Activated naive CD8-positive, alpha-beta T cell treated with anti-CD3 and anti-CD28 coated beads for 36 hours (primary cell): ENCODE measurements at regions not wholly inside any gene's neighbourhood (a gene's known extent, or its start where the extent isn't known, plus 50 kb on each side); places are given as distances from the start of the nearest gene placed in this dataset.

ENCODE experiments used
- DNase-seq: peaks from one replicate; pipeline ENCODE4 v3.0.0; 2021
- H3K27ac Mint-ChIP-seq: one replicate; pipeline ENCODE4 v1.8.0; 2022; ENCODE audit warnings: mild to moderate bottlenecking, moderate library complexity, mixed read lengths
- H3K27me3 Mint-ChIP-seq: one replicate; pipeline ENCODE4 v1.8.0; 2022; ENCODE audit warnings: mild to moderate bottlenecking, mixed read lengths
- H3K36me3 Mint-ChIP-seq: one replicate; pipeline ENCODE4 v1.8.0; 2021; ENCODE audit warnings: mild to moderate bottlenecking, mixed read lengths
- H3K4me1 Mint-ChIP-seq: one replicate; pipeline ENCODE4 v1.8.0; 2021; ENCODE audit warnings: mixed read lengths
- H3K4me3 Mint-ChIP-seq: one replicate; pipeline ENCODE4 v1.8.0; 2022; ENCODE audit warnings: mild to moderate bottlenecking, moderate library complexity, mixed read lengths
- H3K9me3 Mint-ChIP-seq: one replicate; pipeline ENCODE4 v1.8.0; 2022; ENCODE audit warnings: mixed read lengths

GRCh38 chrX:11976663-11977062 is 161.6 kb upstream of the FRMPD4 start:
- no peak overlapping the region for H3K27ac Mint-ChIP-seq
- no peak for DNase-seq
- no peaks in the 10 kb centered on the region for H3K4me1 Mint-ChIP-seq
- H3K36me3 Mint-ChIP-seq, result no peaks in the 10 kb centered on the region
- H3K27me3 Mint-ChIP-seq, result no peaks in the 10 kb centered on the region
- no peaks in the 10 kb centered on the region for H3K9me3 Mint-ChIP-seq
- no peak overlapping the region for H3K4me3 Mint-ChIP-seq

- no peaks in the 10 kb centered on the region for H3K27me3 Mint-ChIP-seq
- no peaks in the 10 kb centered on the region for H3K9me3 Mint-ChIP-seq
- no peak overlapping the region for H3K27ac Mint-ChIP-seq
- no peaks in the 10 kb centered on the region for H3K36me3 Mint-ChIP-seq
- no peaks in the 10 kb centered on the region for H3K4me1 Mint-ChIP-seq
- H3K4me3 Mint-ChIP-seq, result no peak overlapping the region
- DNase-seq, result no peak
Measured at GRCh38 chrX:11992271-11992670, 146.0 kb upstream of the FRMPD4 start.

GRCh38 chrX:11995146-11995545 is 143.1 kb upstream of the FRMPD4 start:
- no peaks in the 10 kb centered on the region for H3K4me1 Mint-ChIP-seq
- no peak overlapping the region for H3K4me3 Mint-ChIP-seq
- H3K27me3 Mint-ChIP-seq, result no peaks in the 10 kb centered on the region

GRCh38 chrX:11996810-11997209 is 141.5 kb upstream of the FRMPD4 start:
- Mint-ChIP-seq H3K27ac (no peak overlapping the region), H3K4me3 (no peak overlapping the region), H3K36me3 (no peaks in the 10 kb centered on the region), H3K27me3 (peaks cover 4% of the 10 kb centered on the region), H3K4me1 (no peaks in the 10 kb centered on the region), H3K9me3 (no peaks in the 10 kb centered on the region)
- no peak for DNase-seq

More at GRCh38 chrX:11995146-11995545, 143.1 kb upstream of the FRMPD4 start:
- no peak for DNase-seq
- no peak overlapping the region for H3K27ac Mint-ChIP-seq
- H3K36me3 Mint-ChIP-seq, result no peaks in the 10 kb centered on the region
- no peaks in the 10 kb centered on the region for H3K9me3 Mint-ChIP-seq

GRCh38 chrX:11998944-11999343 is 139.3 kb upstream of the FRMPD4 start:
- H3K27me3 Mint-ChIP-seq, result peaks cover 4% of the 10 kb centered on the region
- no peaks in the 10 kb centered on the region for H3K4me1 Mint-ChIP-seq
- H3K4me3 Mint-ChIP-seq, result no peak overlapping the region
- DNase-seq, result no peak
- H3K36me3 Mint-ChIP-seq, result no peaks in the 10 kb centered on the region
- H3K27ac Mint-ChIP-seq, result no peak overlapping the region
- no peaks in the 10 kb centered on the region for H3K9me3 Mint-ChIP-seq

GRCh38 chrX:12002876-12003275 is 135.4 kb upstream of the FRMPD4 start:
- DNase-seq, result no peak
- Mint-ChIP-seq H3K4me1 (no peaks in the 10 kb centered on the region), H3K27ac (no peak overlapping the region), H3K36me3 (no peaks in the 10 kb centered on the region), H3K27me3 (peaks cover 4% of the 10 kb centered on the region), H3K4me3 (no peak overlapping the region), H3K9me3 (no peaks in the 10 kb centered on the region)

GRCh38 chrX:12007881-12008280 is 130.4 kb upstream of the FRMPD4 start:
- no peaks in the 10 kb centered on the region for H3K9me3 Mint-ChIP-seq
- peaks cover 5% of the 10 kb centered on the region for H3K27me3 Mint-ChIP-seq
- no peaks in the 10 kb centered on the region for H3K36me3 Mint-ChIP-seq
- H3K27ac Mint-ChIP-seq, result no peak overlapping the region
- DNase-seq, result no peak
- H3K4me3 Mint-ChIP-seq, result no peak overlapping the region
- H3K4me1 Mint-ChIP-seq, result no peaks in the 10 kb centered on the region

- no peaks in the 10 kb centered on the region for H3K9me3 Mint-ChIP-seq
- H3K27ac Mint-ChIP-seq, result no peak overlapping the region
Measured at GRCh38 chrX:12010436-12010835, 127.8 kb upstream of the FRMPD4 start.

GRCh38 chrX:12011075-12011474 is 127.2 kb upstream of the FRMPD4 start:
- Mint-ChIP-seq H3K36me3 (no peaks in the 10 kb centered on the region), H3K27me3 (peaks cover 5% of the 10 kb centered on the region), H3K9me3 (no peaks in the 10 kb centered on the region), H3K4me3 (no peak overlapping the region), H3K27ac (no peak overlapping the region), H3K4me1 (no peaks in the 10 kb centered on the region)
- DNase-seq, result no peak

More at GRCh38 chrX:12010436-12010835, 127.8 kb upstream of the FRMPD4 start:
- no peak for DNase-seq
- peaks cover 5% of the 10 kb centered on the region for H3K27me3 Mint-ChIP-seq
- no peak overlapping the region for H3K4me3 Mint-ChIP-seq
- no peaks in the 10 kb centered on the region for H3K4me1 Mint-ChIP-seq
- H3K36me3 Mint-ChIP-seq, result no peaks in the 10 kb centered on the region

- no peak overlapping the region for H3K4me3 Mint-ChIP-seq
- no peak for DNase-seq
- H3K9me3 Mint-ChIP-seq, result no peaks in the 10 kb centered on the region
- no peaks in the 10 kb centered on the region for H3K4me1 Mint-ChIP-seq
- H3K36me3 Mint-ChIP-seq, result no peaks in the 10 kb centered on the region
- peaks cover 5% of the 10 kb centered on the region for H3K27me3 Mint-ChIP-seq
- no peak overlapping the region for H3K27ac Mint-ChIP-seq
Measured at GRCh38 chrX:12013211-12013618, 125.1 kb upstream of the FRMPD4 start.

- no peak for DNase-seq
- no peaks in the 10 kb centered on the region for H3K9me3 Mint-ChIP-seq
- no peak overlapping the region for H3K27ac Mint-ChIP-seq
- H3K27me3 Mint-ChIP-seq, result no peaks in the 10 kb centered on the region
- no peaks in the 10 kb centered on the region for H3K36me3 Mint-ChIP-seq
- no peaks in the 10 kb centered on the region for H3K4me1 Mint-ChIP-seq
- H3K4me3 Mint-ChIP-seq, result no peak overlapping the region
Measured at GRCh38 chrX:12021698-12022097, 116.6 kb upstream of the FRMPD4 start.

GRCh38 chrX:12026481-12026880 is 111.8 kb upstream of the FRMPD4 start:
- Mint-ChIP-seq H3K4me3 (no peak overlapping the region), H3K36me3 (no peaks in the 10 kb centered on the region), H3K4me1 (no peaks in the 10 kb centered on the region), H3K27ac (no peak overlapping the region), H3K27me3 (no peaks in the 10 kb centered on the region), H3K9me3 (no peaks in the 10 kb centered on the region)
- no peak for DNase-seq

GRCh38 chrX:12032082-12032481 is 106.2 kb upstream of the FRMPD4 start:
- no peak overlapping the region for H3K27ac Mint-ChIP-seq
- no peaks in the 10 kb centered on the region for H3K9me3 Mint-ChIP-seq
- DNase-seq, result no peak
- H3K36me3 Mint-ChIP-seq, result no peaks in the 10 kb centered on the region
- H3K4me3 Mint-ChIP-seq, result no peak overlapping the region
- no peaks in the 10 kb centered on the region for H3K27me3 Mint-ChIP-seq
- no peaks in the 10 kb centered on the region for H3K4me1 Mint-ChIP-seq

- Mint-ChIP-seq H3K36me3 (no peaks in the 10 kb centered on the region), H3K4me1 (no peaks in the 10 kb centered on the region), H3K27ac (no peak overlapping the region), H3K4me3 (no peak overlapping the region), H3K9me3 (no peaks in the 10 kb centered on the region), H3K27me3 (no peaks in the 10 kb centered on the region)
- no peak for DNase-seq
Measured at GRCh38 chrX:12034741-12035140, 103.5 kb upstream of the FRMPD4 start.

GRCh38 chrX:12042615-12043014 is 95.7 kb upstream of the FRMPD4 start:
- DNase-seq, result no peak

GRCh38 chrX:12052109-12052508 is 86.2 kb upstream of the FRMPD4 start:
- no peak overlapping the region for H3K27ac Mint-ChIP-seq
- peaks cover 2% of the 10 kb centered on the region for H3K27me3 Mint-ChIP-seq

More at GRCh38 chrX:12042615-12043014, 95.7 kb upstream of the FRMPD4 start:
- Mint-ChIP-seq H3K36me3 (no peaks in the 10 kb centered on the region), H3K27me3 (peaks cover 3% of the 10 kb centered on the region), H3K4me3 (no peak overlapping the region), H3K27ac (no peak overlapping the region), H3K9me3 (no peaks in the 10 kb centered on the region), H3K4me1 (no peaks in the 10 kb centered on the region)

GRCh38 chrX:12058087-12058486 is 80.2 kb upstream of the FRMPD4 start:
- Mint-ChIP-seq H3K4me3 (no peak overlapping the region), H3K36me3 (no peaks in the 10 kb centered on the region), H3K27me3 (no peaks in the 10 kb centered on the region), H3K4me1 (no peaks in the 10 kb centered on the region), H3K9me3 (no peaks in the 10 kb centered on the region), H3K27ac (no peak overlapping the region)
- DNase-seq, result no peak

More at GRCh38 chrX:12052109-12052508, 86.2 kb upstream of the FRMPD4 start:
- H3K36me3 Mint-ChIP-seq, result no peaks in the 10 kb centered on the region
- H3K4me1 Mint-ChIP-seq, result no peaks in the 10 kb centered on the region
- no peaks in the 10 kb centered on the region for H3K9me3 Mint-ChIP-seq
- no peak overlapping the region for H3K4me3 Mint-ChIP-seq
- DNase-seq, result no peak
